ENCODE measurements at regions not wholly inside any gene's neighbourhood (a gene's known extent, or its start where the extent isn't known, plus 50 kb on each side); places are given as distances from the start of the nearest gene placed in this dataset.
"Not testable (repeated sequence)": the region's sequence is repeated elsewhere in the genome, so short reads cannot be mapped to it uniquely, and the experiment has no call there.

GRCh38 chr21:14058566-14058965 is 152.2 kb downstream of the LIPI start:
- no peak for DNase-seq (ENCODE audit: low read depth, low spot score)
- in situ Hi-C loops (cut with HindIII; ENCODE audit: low pct_unique_long_range_greater_than_20kb, low sequenced_read_pairs): no loop called here

DNA sequence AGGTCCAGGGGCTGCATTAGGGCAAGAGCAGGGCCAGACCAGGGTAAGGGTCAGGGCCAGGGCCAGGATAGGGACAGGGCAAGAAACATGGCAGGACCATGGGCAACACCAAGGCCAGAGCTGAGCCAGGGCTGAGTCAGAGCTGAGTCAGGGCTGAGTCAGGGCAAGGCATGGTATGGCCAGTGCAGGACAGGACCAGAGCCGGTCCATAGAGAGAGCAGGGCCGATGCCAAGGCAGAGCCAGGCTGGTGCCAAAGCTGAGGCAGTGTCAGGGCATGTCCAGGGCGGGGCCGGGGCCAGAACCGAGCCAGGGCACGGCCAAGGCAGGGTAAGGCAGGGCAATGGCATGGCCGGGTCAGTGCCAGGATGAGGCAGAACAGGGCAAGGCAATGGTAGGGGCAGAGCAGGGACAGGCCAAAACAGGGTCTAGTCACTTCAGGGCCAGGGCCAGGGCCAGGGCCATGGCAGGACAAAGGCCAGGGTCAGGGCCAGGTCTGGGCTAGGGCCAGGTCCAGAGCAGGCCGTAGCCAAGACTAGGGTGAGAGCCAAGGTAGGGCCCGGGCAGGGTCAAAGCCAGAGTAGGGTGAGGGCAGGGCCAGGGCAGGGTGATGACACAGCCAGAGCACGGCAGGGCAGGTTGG is 152.8 kb downstream of the LIPI start:
- in situ Hi-C loops (cut with HindIII; ENCODE audit: low pct_unique_long_range_greater_than_20kb, low sequenced_read_pairs); DNase-seq (ENCODE audit: low read depth, low spot score): not testable (repeated sequence)

DNA sequence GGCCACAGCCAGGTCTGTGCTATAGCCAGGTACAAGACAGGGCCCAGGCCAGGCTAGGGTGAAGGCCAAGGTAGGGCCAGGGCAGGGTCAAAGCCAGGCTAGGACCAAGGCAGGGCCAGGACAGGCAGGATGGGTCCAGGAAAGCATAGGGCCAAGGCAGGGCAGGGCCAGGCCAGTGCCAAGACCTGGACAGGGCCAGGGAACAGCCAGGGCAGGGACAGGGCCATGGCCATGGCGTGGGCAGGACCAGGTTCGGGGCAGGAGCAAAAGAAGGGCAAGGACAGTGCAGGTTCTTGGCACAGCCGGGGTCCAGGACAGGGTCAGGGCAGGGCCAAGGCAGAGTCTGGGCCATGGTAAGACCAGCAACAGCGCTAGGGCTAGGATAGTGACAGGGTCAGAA is 153.4 kb downstream of the LIPI start:
- in situ Hi-C loops (cut with HindIII; ENCODE audit: low pct_unique_long_range_greater_than_20kb, low sequenced_read_pairs): no loop called here

GRCh38 chr21:14056771-14057191 is 154.0 kb downstream of the LIPI start:
- no peak for DNase-seq (ENCODE audit: low read depth, low spot score)
- in situ Hi-C loops (cut with HindIII; ENCODE audit: low pct_unique_long_range_greater_than_20kb, low sequenced_read_pairs): no loop called here

More for the DNA sequence above, 153.4 kb downstream of the LIPI start:
- no peak for DNase-seq (ENCODE audit: low read depth, low spot score)

- in situ Hi-C loops (cut with HindIII; ENCODE audit: low pct_unique_long_range_greater_than_20kb, low sequenced_read_pairs); DNase-seq (ENCODE audit: low read depth, low spot score): not testable (repeated sequence)
These were observed 154.8 kb downstream of the LIPI start for GRCh38 chr21:14055746-14056515.

DNA sequence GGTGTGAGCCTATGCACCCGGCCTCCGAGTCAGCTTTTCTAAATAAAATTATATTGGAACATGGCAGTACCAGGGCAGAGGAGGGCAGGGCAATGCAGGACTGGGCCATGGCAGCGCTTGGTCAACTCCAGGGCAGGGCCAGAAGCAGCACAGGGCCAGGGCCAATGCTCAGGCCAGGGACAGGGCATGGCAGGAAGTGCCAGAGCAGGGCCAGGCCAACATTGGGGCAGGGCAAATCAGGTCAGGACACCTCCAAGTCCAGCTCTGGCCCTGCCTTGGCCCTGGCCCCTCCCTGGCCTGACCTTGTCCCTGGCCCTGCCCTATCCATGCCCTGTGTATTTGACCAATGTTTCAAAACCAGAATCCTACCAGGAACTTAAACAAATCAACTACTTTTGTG is 156.1 kb downstream of the LIPI start:
- no peak for DNase-seq (ENCODE audit: low read depth, low spot score)
- in situ Hi-C loops (cut with HindIII; ENCODE audit: low pct_unique_long_range_greater_than_20kb, low sequenced_read_pairs): no loop called here

GRCh38 chr21:14050121-14050520 is 160.6 kb downstream of the LIPI start:
- DNase-seq (ENCODE audit: low read depth, low spot score): no peak
- in situ Hi-C loops (cut with HindIII; ENCODE audit: low pct_unique_long_range_greater_than_20kb, low sequenced_read_pairs): no loop called here

GRCh38 chr21:14046401-14046800 is 164.4 kb downstream of the LIPI start:
- DNase-seq (ENCODE audit: low read depth, low spot score): no peak
- in situ Hi-C loops (cut with HindIII; ENCODE audit: low pct_unique_long_range_greater_than_20kb, low sequenced_read_pairs): no loop called here

- in situ Hi-C loops (cut with HindIII; ENCODE audit: low pct_unique_long_range_greater_than_20kb, low sequenced_read_pairs): no loop called here
- DNase-seq (ENCODE audit: low read depth, low spot score): no peak
These were observed 170.4 kb downstream of the LIPI start for GRCh38 chr21:14040386-14040785.

GRCh38 chr21:14028619-14029018 is 182.1 kb downstream of the LIPI start:
- in situ Hi-C loops (cut with HindIII; ENCODE audit: low pct_unique_long_range_greater_than_20kb, low sequenced_read_pairs); DNase-seq (ENCODE audit: low read depth, low spot score): not testable (repeated sequence)

DNA sequence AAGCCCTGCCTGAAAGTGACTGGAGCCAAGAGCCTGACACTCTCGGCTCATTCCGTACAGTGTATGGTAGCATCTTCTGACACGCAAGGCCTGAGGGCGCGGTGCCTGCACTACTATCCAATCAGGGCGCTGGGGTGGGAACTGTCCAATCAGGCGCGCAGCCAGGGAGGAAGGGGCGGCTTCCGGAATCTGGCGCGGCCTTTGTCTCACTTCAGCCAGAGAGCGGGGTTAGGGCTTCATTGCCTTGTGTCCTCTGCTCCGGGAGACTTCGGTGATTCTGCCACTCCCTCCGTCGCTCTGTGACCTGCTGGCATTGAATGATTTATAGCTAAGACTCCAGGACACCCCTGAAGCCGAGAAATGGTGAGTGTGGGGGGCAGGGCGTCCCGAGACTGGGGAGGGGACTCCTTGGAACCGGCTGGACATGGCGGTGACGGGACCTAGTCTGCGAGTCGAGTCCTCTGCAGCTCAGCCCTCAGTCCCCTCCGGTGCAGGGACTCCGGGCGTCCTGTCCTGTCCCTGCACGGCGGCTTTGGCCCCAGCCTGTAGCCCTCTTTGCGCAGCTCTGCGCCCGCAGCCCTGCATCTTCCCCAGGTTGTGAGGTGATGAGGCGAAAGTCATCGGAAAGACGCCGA is 183.4 kb downstream of the LIPI start:
- DNase-seq (ENCODE audit: low read depth, low spot score): peak; percentile 93
- in situ Hi-C loops (cut with HindIII; ENCODE audit: low pct_unique_long_range_greater_than_20kb, low sequenced_read_pairs): not testable (repeated sequence)

DNA sequence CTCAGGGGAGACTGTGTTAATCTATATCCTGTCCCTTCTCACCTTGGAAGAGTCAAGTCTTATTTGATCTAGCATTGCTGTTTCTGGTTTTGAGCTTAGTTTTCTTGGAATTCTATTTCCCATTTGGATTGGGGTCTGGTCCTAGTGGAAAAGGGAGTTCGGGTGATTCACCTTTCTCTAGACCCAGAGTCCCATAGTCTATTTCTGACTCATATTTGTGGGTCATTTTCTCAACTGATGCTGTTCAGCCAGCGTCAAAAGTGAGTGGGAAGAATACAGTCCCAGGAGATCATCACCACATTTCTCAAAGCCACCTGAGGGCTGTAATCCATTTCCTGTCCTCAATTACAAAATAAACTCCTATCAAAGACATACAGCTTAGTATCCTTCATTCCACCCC is 190.6 kb downstream of the LIPI start:
- in situ Hi-C loops (cut with HindIII; ENCODE audit: low pct_unique_long_range_greater_than_20kb, low sequenced_read_pairs); DNase-seq (ENCODE audit: low read depth, low spot score): not testable (repeated sequence)

GRCh38 chr21:14015841-14016240 is 194.9 kb downstream of the LIPI start:
- DNase-seq (ENCODE audit: low read depth, low spot score); in situ Hi-C loops (cut with HindIII; ENCODE audit: low pct_unique_long_range_greater_than_20kb, low sequenced_read_pairs): not testable (repeated sequence)

GRCh38 chr21:14013623-14014498 is 196.9 kb downstream of the LIPI start:
- in situ Hi-C loops (cut with HindIII; ENCODE audit: low pct_unique_long_range_greater_than_20kb, low sequenced_read_pairs); DNase-seq (ENCODE audit: low read depth, low spot score): not testable (repeated sequence)

GRCh38 chr21:14013056-14013603 is 197.6 kb downstream of the LIPI start:
- DNase-seq (ENCODE audit: low read depth, low spot score): no peak
- in situ Hi-C loops (cut with HindIII; ENCODE audit: low pct_unique_long_range_greater_than_20kb, low sequenced_read_pairs): no loop called here

GRCh38 chr21:14012409-14012808 is 198.3 kb downstream of the LIPI start:
- no peak for DNase-seq (ENCODE audit: low read depth, low spot score)
- in situ Hi-C loops (cut with HindIII; ENCODE audit: low pct_unique_long_range_greater_than_20kb, low sequenced_read_pairs): no loop called here

DNA sequence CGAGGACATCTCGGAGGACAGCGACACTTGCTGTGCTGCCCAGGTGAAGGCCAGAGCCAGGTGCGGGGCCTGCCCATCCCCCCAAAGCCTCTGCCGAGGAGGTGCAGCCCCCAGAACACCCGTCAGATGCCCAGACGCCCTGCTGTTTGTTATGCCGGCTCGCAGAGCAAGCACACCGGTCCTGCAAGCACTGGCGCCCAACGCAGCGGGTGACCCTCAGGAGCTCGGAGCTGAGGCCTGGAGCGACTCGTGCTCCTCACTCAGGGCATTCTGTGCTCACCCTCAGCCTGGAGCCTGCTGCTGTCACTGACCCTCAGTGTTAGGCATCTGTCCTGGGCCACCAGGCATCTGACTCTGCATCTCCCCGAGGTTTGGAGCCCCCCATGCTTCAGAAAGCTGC is 199.0 kb downstream of the LIPI start:
- DNase-seq (ENCODE audit: low read depth, low spot score); in situ Hi-C loops (cut with HindIII; ENCODE audit: low pct_unique_long_range_greater_than_20kb, low sequenced_read_pairs): not testable (repeated sequence)
